ENCODE measurements at regions not wholly inside any gene's neighbourhood (a gene's known extent, or its start where the extent isn't known, plus 50 kb on each side); places are given as distances from the start of the nearest gene placed in this dataset.

DNA sequence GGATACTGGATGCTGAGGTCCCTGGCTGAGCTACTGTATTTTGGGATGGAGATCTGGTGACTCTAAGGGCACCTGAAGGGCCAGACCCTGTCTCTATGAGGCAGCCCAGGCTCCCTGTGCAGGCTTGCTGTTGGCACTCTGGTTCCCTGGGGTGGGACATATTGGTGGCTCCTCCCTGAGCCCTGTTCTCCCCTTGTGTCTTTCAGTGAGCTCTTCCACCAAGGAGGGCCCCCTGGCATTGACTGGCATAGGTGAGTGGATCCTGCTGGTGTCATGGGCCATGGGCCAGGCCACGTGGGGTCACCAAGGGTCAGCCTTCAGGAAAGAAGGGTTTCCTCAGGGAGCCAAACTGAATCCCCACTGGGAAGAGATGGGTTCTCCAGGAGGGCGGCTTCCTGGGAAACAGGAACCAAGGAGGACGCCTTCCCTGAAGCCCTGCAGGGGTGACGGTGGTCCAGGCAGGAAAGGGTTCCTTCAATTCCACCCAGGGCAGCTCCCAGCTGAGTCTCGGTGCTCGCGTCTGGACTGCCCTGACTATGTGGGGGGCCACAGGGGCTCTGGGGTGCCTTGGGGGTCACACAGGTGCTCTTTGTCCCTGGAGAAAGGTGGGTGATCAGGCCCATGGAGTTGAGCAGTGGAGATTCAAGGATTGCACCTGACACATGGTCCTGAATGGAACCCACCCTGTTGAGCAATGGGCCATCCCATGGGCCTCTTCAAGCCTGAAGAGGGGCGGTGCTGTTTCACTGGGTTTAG lies 220.4 kb downstream of the SNRPN start:
- no peak for TF ChIP-seq EZH2 (IDR thresholded peaks at IDR 0.05; ENCODE audit: insufficient read depth, low read length)
- TF ChIP-seq, protein P1, sequence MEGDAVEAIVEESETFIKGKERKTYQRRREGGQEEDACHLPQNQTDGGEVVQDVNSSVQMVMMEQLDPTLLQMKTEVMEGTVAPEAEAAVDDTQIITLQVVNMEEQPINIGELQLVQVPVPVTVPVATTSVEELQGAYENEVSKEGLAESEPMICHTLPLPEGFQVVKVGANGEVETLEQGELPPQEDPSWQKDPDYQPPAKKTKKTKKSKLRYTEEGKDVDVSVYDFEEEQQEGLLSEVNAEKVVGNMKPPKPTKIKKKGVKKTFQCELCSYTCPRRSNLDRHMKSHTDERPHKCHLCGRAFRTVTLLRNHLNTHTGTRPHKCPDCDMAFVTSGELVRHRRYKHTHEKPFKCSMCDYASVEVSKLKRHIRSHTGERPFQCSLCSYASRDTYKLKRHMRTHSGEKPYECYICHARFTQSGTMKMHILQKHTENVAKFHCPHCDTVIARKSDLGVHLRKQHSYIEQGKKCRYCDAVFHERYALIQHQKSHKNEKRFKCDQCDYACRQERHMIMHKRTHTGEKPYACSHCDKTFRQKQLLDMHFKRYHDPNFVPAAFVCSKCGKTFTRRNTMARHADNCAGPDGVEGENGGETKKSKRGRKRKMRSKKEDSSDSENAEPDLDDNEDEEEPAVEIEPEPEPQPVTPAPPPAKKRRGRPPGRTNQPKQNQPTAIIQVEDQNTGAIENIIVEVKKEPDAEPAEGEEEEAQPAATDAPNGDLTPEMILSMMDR (IDR thresholded peaks at IDR 0.05; ENCODE audit: insufficient read depth, low read depth, low read length): no peak

All from astrocyte (in vitro differentiated cells and primary cell).